NB4 (cell line): ENCODE measurements at regions not wholly inside any gene's neighbourhood (a gene's known extent, or its start where the extent isn't known, plus 50 kb on each side); places are given as distances from the start of the nearest gene placed in this dataset.

ENCODE experiments used
- CTCF ChIP-seq: IDR thresholded peaks from one replicate; pipeline ENCODE4 v1.5.1; 2012; ENCODE audit warnings: low read depth, low read length
- MYC ChIP-seq: IDR thresholded peaks from 2 replicates; pipeline ENCODE4 v1.6.1; 2011; ENCODE audit warnings: low read depth, low read length

- TF ChIP-seq CTCF (no peak), MYC (no peak)
Measured at GRCh38 chr10:2119316-2119715, 382.0 kb upstream of the ADARB2 start.
